GM18867 (cell line): ENCODE measurements at regions not wholly inside any gene's neighbourhood (a gene's known extent, or its start where the extent isn't known, plus 50 kb on each side); places are given as distances from the start of the nearest gene placed in this dataset.
"Not testable (repeated sequence)": the region's sequence is repeated elsewhere in the genome, so short reads cannot be mapped to it uniquely, and the experiment has no call there.

Source experiments
- ATAC-seq: cut with Tn5 transposase; IDR thresholded peaks from one replicate; pipeline ENCODE4 v1.9.1; 2021; ENCODE audit warnings: mild to moderate bottlenecking, moderate library complexity; ENCODE audit not compliant: unreplicated experiment

- ATAC-seq: no peak
Measured at GRCh38 chr1:90864681-90865080, 147.6 kb upstream of the BARHL2 start.

DNA sequence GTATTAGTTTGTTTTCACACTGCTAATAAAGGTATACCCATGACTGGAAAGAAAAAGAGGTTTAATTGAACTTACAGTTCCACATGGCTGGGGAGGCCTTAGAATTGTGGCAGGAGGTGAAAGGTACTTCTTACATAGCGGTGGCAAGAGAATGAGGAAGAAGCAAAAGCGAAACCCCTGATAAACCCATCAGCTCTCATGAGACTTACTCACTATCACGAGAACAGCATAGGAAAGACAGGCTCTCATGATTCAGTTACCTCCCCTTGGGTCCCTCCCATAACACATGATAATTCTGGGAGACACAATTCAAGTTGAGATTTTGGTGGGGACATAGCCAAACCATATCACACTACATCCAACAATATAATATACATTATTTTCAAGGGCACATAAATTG is 145.7 kb upstream of the BARHL2 start:
- ATAC-seq: no peak

GRCh38 chr1:90861421-90861820 is 144.3 kb upstream of the BARHL2 start:
- not testable (repeated sequence) for ATAC-seq

DNA sequence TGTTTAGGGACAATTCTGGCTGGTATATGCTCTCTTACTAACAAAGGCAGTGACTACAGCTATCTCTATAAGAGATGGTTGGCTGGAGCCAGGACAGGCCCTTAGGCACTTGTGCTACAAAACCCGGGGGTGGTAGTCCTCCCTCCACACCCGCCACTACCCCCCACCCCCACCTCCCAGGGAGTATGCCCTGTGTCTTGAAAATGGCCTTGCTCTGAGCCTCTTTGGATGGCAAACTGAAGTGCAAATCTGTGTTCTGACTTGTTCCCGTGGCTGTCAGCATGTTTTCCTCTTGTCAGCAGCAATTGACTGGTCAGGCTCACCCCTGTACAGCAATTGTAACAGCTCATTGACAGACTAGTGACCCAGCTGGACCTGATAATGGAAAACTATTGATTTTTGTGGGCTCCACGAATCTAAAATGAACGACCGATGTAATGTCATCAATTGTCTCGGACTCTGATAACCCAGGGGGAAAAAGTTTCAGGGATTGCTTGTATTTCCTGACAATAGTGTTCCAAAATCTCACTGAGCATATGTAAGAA is 139.4 kb upstream of the BARHL2 start:
- no peak for ATAC-seq

- no peak for ATAC-seq
Measured at GRCh38 chr1:90854397-90854924, 137.4 kb upstream of the BARHL2 start.

GRCh38 chr1:90851711-90852050 is 134.6 kb upstream of the BARHL2 start:
- no peak for ATAC-seq

- peak; percentile 100 for ATAC-seq
Measured at GRCh38 chr1:90850898-90851710, 134.0 kb upstream of the BARHL2 start.

DNA sequence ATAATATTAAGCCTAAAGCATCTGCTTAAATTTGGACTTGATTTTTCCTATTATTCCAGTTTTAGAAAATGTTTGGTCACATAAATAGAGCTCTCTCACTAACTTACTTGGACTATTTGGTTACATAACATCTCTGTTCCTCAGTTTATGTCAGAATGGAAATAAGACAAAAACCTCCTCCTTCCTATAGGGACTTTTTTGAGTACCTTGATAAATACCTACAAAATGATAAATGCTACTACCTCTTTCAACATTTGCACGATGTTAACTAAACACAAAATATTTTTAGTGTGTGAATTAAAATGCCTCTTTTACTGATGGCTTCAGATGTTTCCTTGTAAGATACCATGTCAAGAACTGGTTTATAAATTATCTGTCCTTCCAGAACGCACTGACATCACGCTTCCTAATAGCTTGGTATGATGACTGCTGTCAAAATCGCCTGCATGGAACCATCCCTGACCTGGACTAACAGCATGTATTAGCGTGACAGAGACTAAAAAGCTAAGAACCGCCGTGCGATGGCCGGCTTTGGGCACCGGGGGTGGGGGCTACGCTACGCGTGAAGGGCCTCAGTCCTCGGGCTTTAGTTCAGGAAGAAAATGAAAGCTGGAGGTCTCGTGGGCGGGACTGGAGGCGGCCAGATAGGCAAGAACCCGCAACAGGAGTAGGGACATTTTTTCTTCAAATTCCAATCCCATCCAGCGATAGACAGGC is 133.2 kb upstream of the BARHL2 start:
- ATAC-seq: no peak

DNA sequence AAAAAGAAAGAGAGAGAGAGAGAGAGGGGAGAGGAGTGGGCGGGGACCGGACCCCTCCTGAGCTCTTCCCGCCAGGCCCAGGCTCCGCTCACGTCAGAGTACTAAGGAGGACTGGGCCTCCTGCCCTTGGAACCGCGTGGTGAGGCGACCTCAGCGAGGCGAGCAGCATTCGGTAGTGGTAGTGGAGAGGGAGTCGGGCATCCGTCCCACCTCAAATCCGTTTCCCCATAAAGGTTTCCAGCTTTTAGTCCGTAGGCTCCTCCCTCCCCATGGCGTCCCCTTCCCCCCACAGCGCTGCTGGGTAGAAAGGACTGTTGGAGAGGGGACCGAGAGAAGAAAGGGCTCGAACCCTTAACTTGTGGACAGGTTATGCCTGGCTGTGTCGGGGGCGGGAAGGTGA is 124.4 kb upstream of the BARHL2 start:
- ATAC-seq: no peak

DNA sequence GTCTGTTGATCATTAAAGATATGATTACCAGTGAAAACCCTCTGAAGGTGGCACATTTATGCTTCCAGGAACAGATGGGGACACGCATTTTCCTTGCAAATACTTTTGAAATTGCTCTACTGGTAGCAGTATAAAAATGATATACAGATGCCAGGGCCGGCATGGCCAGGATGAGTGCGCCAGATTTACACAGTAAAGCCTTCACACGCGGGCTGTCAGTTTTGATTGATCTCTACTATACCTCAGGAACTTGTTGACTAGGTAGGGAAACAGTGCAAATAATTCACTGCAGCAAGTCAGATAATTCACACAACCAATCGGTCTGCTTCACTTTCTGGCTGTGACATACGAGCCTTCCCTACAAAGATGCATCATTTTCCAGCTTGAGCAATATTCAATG is 123.2 kb upstream of the BARHL2 start:
- no peak for ATAC-seq

GRCh38 chr1:90839323-90839722 is 122.2 kb upstream of the BARHL2 start:
- ATAC-seq: no peak

DNA sequence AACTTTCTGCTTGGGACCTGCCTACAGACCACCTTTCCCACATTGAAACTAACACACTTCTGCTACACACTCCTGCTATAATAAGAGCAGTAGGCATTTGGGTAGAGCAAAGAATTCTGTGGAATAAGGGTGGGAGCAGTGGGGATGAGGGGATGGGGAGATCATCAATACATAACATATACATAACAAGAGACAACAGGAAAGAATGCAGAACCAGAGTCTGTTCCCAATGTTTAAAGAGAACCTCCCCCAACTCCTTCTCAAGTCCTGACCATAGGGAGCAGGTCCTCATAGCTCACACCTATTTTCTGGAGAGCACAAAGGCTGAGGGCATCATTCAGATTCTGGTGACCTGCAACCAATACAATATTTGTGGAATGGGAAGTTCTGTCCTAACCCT is 121.6 kb upstream of the BARHL2 start:
- ATAC-seq: no peak

- no peak for ATAC-seq
Measured at GRCh38 chr1:90837420-90837819, 120.3 kb upstream of the BARHL2 start.

- ATAC-seq: no peak
Measured at GRCh38 chr1:90836345-90836679, 119.2 kb upstream of the BARHL2 start.

- ATAC-seq: no peak
Measured at GRCh38 chr1:90835661-90836344, 118.7 kb upstream of the BARHL2 start.

DNA sequence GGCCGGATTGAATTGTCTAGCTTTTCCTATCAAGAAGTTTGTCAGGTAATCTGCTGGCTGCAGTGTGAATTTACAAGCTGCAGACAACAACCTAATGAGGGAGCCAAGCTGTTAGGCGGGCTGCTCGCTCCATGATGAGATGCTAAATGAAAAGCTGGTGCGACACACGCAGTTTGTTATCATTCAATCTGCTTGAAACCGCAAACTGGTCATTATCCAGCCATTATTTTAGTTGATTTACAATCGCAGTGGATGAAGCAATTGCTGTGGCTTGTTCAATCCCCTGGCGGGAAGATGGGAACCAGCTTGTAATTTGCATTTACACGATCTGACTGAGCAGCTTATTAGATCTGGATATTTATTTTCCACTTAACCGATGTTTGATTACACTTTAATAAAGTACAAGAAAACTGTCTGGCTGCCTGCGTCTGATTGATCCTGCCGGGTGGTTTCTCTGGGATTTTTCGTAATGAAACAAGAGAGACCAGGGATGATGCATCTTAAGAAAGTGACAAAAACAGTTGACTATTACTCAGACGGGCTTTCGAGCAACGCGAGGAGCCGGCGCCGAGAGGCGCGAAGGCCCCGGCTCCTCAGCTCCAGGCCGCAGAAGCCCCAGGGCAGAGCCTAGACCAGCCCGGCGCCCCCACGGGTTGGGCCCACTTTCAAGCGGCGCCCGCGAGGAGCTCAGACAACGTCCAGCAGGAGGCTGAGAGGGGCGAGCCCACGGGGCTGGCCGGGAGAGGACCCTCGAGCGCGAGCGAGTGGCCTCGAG is 118.0 kb upstream of the BARHL2 start:
- no peak for ATAC-seq

DNA sequence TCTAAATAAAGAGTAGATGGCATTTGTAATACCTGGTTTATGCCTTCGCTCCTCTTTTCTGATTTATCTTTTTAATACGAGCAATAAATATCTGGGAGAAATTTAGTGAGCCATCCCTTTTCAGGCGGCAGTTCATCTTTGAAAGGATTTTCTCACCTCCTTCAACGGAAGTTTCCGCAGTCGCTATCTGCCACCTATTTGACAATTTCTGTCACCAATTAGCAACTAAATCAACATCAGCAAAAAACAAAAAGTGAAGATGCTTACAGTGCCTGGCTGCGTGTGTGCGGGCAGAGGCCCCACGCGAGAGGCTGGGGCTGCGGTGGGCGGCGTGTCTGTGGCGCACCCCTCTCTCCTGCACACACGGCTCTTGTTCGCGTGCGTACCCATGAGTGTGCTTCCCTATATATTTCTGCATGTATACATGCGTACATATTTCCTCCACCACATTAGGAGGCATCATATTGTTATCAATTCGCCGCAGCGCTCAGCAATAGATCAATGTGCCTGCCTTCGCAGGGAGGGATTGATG is 117.3 kb upstream of the BARHL2 start:
- no peak for ATAC-seq

DNA sequence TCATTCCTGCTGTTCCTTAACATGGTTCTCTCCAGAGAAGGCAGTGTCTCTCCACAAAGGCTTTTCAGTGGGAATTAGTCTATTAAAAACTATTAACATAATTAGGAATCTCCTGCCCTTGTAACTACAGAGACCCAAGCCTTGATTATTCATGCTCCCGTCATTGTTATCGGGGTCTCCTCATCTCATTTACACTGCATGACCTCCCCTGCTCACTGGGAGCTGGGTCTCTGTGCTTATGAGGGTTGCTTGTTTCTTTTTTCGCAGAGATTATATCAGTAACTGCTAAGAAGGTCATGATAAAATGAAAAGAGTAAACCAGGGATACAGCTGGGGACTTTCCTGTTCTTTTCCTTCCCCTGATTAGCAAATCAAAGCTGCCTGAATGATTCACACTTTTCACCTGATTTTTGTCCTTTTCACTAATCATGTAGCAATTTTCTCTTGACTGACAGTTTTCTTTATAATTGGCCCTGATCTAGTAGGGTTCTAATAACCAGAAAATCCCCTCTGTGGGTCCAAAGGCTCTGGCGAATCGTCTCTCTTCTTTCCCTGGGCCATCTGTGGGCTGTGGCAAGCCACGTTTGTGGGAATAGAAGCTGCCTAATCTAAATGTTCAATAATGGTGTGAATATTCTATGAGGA is 116.5 kb upstream of the BARHL2 start:
- no peak for ATAC-seq

DNA sequence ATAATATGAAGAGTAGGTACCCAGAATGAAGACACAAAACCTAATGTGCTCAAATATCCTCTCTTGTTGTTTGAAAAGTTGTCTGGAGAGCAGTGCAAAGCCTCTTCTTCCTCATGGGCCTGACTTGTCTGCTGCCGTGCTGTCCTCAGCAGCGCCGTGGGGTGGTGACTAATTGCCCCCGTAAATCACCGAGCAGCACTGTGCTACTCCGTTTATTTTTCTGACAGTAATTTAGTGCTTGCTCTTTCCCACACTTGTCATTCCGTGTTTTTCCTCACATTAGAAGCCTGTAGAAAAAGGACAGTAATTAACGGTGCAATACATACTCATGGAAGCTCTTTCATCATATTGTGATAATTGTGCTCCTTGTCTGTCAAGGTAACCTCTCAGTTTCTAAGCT is 114.8 kb upstream of the BARHL2 start:
- no peak for ATAC-seq

DNA sequence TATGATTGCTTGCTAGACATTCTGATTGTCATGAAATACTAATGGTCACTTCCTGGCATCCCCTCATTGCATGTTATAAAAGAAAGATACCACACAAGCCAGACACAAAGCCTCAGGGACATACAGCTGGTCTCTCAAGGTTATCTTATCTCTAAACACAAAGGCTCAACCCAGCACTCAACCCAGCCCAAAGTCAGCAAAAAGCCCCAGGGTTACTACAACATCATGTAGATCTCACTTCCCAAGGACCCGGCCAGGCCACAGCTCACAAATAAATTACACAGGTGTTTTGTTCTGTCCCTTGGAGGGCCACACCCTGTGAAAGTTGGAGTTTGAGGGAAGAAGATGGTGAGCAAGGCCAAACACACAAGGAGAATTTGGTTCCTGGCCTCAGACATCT is 109.7 kb upstream of the BARHL2 start:
- ATAC-seq: no peak
